ENCODE measurements at regions not wholly inside any gene's neighbourhood (a gene's known extent, or its start where the extent isn't known, plus 50 kb on each side); places are given as distances from the start of the nearest gene placed in this dataset.

DNA sequence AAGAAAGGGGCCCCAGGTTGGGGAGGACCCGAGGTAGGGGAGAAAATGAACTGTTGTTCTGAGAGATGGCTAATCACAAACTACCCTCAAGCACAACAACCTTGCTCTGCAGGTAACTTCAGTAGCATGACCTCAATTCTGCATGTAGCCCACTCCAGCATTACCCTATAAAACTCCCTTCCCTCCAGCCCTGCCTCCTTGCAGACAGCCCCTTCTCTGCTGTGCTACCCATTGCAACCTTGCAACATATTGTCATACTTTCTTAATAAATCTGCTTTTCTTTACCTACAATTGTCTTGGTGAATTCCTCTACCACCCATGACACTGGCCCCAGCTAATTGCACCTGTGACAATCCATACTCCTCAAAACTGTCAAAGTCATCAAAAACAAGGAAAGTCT lies 428.9 kb downstream of the MATN1 start:
- TF ChIP-seq POLR2A (IDR thresholded peaks at IDR 0.05; ENCODE audit: low read depth, low read length): no peak
- FAIRE-seq: no peak

DNA sequence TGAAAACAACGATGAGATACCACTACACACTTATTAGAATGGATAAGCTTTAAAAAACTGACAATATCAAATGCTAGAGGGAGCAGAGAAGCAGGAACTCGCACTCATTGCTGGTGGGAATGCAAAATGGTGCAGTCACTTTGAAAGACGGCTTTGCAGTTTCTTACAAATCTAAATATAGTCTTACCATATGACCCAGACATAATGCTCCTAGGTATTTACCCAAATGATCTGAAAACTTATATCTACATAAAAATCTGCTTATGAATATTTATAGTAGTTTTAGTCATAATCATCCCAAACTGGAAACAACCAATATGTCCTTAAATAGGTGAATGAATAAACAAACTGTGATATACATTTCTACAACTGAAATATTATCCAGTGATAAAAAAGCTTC lies 430.9 kb downstream of the MATN1 start:
- DNase-seq (ENCODE audit: insufficient read length, low spot score): no peak
- no peak for FAIRE-seq
- TF ChIP-seq POLR2A (IDR thresholded peaks at IDR 0.05; ENCODE audit: low read depth, low read length): no peak

More for the DNA sequence above, 428.9 kb downstream of the MATN1 start:
- DNase-seq (ENCODE audit: insufficient read length, low spot score): no peak

- FAIRE-seq (no peak), DNase-seq (ENCODE audit: insufficient read length, low spot score) (no peak)
- TF ChIP-seq POLR2A (IDR thresholded peaks at IDR 0.05; ENCODE audit: low read depth, low read length): no peak
Measured at GRCh38 chr1:30291526-30291925, 431.9 kb downstream of the MATN1 start.

GRCh38 chr1:30290581-30290980 lies 432.8 kb downstream of the MATN1 start:
- DNase-seq (ENCODE audit: insufficient read length, low spot score): no peak
- no peak for FAIRE-seq

GRCh38 chr1:30287976-30288375 lies 435.4 kb downstream of the MATN1 start:
- TF ChIP-seq POLR2A (IDR thresholded peaks at IDR 0.05; ENCODE audit: low read depth, low read length): no peak
- DNase-seq (ENCODE audit: insufficient read length, low spot score) (no peak), FAIRE-seq (no peak)

More at GRCh38 chr1:30290581-30290980, 432.8 kb downstream of the MATN1 start:
- no peak for TF ChIP-seq POLR2A (IDR thresholded peaks at IDR 0.05; ENCODE audit: low read depth, low read length)

GRCh38 chr1:30286988-30287839 lies 436.2 kb downstream of the MATN1 start:
- DNase-seq (ENCODE audit: insufficient read length, low spot score) (no peak), FAIRE-seq (no peak)
- TF ChIP-seq POLR2A (IDR thresholded peaks at IDR 0.05; ENCODE audit: low read depth, low read length): no peak

DNA sequence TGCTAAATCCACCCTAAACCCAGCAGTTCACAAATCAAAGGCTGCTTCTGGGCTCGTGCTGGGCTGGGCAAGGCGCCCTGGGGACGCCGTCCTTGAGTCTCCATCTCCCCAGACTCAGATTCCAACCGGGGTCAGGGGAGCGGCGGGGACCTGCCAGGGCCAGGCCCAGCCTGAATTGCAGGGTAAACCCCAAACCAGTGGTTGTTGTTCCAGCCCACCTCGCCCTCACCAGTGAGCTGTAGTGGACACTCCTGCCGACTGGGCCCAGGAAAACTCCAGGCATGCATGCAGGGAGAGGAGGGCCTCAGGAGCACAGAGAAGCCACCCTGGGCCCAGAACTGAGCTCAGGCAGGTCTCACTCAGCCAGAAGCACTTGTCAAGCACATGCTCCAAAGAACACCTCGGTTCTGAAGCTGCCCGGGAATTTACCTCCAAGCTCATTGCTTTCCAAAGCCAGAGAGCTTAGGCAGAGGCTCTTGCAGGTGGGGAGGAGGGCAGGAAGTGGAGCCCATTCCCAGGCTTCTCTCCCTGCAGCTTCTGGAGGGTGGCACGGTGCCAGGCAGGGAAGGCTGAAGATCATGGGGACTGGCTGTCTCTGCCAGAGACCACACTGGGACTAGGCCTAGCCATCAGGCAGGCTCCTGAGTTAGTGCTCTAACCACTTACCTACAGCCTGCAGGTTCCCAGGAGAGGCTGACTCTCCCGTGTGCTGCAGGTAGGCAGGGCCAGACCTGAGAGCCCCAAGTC lies 437.0 kb downstream of the MATN1 start:
- no peak for TF ChIP-seq POLR2A (IDR thresholded peaks at IDR 0.05; ENCODE audit: low read depth, low read length)
- DNase-seq (ENCODE audit: insufficient read length, low spot score) (no peak), FAIRE-seq (no peak)

DNA sequence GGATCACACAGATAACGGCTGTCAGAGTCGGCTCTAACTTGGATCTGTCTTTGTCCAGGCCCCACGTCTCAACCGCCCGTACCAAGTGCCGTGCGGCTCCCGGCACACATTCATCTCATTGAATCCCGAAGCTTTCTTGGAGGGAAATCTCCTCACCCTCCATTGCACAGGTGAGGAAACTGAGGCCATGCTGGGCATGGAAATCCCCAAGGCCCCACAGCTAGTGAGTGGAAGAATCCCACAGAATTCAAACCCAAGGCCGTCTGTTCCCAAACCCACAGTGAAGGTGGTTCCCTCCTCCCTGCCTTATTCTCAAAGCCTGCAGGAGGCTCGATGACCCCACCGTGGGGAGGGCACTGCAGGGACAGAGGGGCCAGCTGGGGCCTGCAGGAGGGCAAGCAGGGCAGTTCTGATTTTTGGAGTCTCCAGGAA lies 437.9 kb downstream of the MATN1 start:
- DNase-seq (ENCODE audit: insufficient read length, low spot score) (no peak), FAIRE-seq (no peak)
- TF ChIP-seq POLR2A (IDR thresholded peaks at IDR 0.05; ENCODE audit: low read depth, low read length): no peak

DNA sequence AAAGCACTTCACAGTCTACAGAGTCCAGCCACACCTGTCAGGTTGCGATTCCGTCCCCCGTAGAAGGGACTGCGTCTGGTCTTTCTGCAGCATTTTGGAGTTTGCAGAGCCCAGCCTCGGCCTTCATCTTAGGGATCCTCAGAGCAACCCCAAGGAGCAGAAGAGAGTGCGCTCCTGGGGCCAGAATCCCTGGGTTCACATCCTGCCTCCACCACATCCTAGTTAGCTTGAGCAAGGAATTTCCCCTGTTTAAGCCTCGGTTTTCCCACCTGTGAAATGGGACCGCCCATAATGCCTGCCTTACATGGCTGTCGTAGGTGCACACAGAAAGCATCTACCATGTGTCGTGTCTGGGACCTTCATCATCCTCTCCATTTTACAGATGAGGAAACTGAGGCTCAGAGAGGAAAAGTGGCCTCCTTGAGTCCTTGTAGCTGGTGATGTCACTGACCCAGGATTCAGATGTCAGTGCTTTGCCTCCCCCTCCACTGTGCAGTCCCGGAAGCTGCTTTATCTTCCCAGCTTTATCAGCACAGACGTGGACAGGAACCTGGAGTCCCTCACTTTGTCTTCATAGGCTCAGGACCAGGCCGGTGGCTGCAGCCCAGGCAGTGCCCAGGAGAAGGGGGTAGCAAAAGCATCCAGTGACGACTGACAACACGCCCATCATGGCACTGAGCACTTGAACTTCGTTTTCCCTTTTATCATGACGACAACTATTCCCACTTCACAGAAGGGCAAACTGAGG lies 438.5 kb downstream of the MATN1 start:
- FAIRE-seq: no peak
- DNase-seq (ENCODE audit: insufficient read length, low spot score): no peak
- TF ChIP-seq POLR2A (IDR thresholded peaks at IDR 0.05; ENCODE audit: low read depth, low read length): no peak

- FAIRE-seq (no peak), DNase-seq (ENCODE audit: insufficient read length, low spot score) (no peak)
- no peak for TF ChIP-seq POLR2A (IDR thresholded peaks at IDR 0.05; ENCODE audit: low read depth, low read length)
Measured at GRCh38 chr1:30284226-30284625, 439.2 kb downstream of the MATN1 start.

DNA sequence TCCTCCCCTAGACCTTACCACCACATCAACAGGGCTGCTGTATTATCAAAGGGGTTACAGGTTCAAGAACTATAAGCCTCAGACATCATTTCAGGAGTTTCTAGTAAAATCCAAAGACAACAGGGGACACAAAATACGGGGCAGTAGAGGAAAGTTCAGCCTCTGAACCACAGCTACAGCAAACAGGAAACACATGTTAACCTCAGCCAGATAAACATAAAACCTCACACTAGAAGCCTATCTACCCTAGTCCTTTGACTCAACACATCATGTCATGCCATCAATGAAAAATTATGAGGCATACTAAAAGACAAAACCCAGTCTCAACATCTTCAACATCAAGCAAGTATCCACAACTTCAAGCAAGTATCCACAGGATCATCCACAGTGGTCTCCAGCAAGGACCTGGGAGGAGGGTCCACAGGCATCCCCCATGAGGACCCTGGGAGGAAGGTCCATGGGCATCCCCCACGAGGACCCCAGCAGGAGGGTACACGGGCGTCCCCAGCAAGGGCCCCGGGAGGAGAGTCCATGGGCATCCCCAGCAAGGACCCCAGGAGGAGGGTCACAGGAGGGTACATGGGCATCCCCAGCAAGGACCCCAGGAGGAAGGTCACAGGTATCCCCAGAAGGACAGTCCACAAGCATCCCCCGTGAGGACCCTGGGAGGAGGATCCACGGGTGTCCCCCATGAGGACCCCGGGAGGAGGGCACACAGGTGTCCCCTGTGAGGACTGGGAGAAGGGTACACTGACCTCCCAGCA lies 440.0 kb downstream of the MATN1 start:
- no peak for TF ChIP-seq POLR2A (IDR thresholded peaks at IDR 0.05; ENCODE audit: low read depth, low read length)
- FAIRE-seq (no peak), DNase-seq (ENCODE audit: insufficient read length, low spot score) (no peak)

DNA sequence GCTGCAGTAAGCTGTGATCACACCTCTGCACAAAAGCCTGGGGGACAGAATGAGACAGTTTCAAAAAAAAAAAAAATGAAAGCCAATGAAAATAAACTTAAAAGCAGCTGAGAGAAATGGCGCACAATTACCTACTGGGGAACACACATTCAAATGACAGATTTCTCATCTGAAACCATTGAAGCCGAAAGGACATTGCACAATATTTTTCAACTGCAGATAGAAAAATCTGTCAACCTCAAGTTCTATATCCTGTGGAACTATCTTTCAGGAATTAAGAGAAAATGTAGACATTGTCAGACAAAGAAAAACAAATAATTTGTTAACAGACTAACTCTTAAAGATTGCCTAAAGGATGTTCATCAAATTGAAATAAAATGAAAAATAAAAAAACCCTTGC lies 442.8 kb downstream of the MATN1 start:
- FAIRE-seq: no peak
- no peak for DNase-seq (ENCODE audit: insufficient read length, low spot score)
- TF ChIP-seq POLR2A (IDR thresholded peaks at IDR 0.05; ENCODE audit: low read depth, low read length): no peak

GRCh38 chr1:30277911-30278310 lies 445.5 kb downstream of the MATN1 start:
- FAIRE-seq: no peak

More at GRCh38 chr1:30277911-30278310, 445.5 kb downstream of the MATN1 start:
- no peak for DNase-seq (ENCODE audit: insufficient read length, low spot score)
- TF ChIP-seq POLR2A (IDR thresholded peaks at IDR 0.05; ENCODE audit: low read depth, low read length): no peak

Data from H54 (cell line).